ENCODE measurements at regions not wholly inside any gene's neighbourhood (a gene's known extent, or its start where the extent isn't known, plus 50 kb on each side); places are given as distances from the start of the nearest gene placed in this dataset.

DNA sequence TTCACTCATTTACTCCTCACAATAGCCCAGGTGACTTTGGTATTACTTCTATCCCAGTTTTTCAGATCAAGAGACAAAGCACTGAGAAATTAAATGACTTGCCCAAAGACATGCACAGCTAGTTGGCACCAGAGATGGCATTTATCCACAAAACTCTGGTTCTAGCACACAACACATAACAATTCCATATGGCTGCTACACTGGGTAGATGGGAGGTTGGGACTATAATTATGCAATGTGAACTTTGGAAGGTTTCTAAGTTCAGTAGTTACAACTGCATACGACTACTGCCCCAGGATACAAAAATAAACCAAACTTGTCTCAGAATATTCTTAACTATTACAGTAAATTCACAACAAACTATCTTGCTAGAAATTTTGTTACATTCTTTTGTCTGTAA is 54.2 kb upstream of the MLIP start:
- no peak for FAIRE-seq

DNA sequence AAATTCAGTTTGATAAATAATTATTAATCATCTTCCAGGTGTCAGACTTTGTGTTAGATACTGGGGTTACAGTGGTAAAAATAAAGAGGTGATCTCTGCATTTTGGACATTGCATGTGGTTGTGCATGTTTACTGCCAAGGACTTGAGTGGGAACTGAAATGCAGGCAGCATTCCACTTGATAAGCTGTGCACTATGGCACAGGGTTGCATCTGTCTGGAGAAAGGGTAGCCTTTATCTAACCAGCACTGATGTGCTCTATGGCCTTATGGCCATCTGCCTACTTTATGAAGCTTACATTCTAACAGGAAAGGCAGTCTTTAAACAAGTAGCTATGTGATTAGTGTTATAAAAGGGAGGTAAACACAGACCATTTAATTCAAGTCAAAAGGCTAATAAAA is 53.0 kb upstream of the MLIP start:
- FAIRE-seq = no peak
- no peak for DNase-seq (ENCODE audit: low spot score)

More for the DNA sequence above, 54.2 kb upstream of the MLIP start:
- DNase-seq (ENCODE audit: low spot score) = no peak

GRCh38 chr6:54059683-54060082 is 51.6 kb upstream of the MLIP start:
- DNase-seq (ENCODE audit: low spot score) = no peak
- FAIRE-seq = no peak

DNA sequence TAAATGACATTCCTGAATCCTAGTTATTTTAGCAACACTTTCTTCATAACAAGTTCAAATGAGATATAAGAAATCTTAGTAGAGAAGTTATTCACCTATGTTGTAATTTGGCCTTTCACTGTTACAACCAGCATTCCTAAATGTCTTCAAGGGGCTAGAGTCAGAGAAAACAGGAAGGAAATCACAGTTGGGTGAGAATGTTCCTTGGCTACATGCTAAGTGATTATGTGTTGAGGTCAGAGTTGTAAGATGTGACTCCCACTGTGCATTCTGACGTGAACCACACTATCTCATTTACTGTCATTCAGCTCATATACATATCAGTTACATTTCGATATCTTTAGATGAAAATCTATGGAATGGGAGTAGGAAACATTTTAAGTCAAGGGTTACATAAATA is 51.0 kb upstream of the MLIP start:
- FAIRE-seq (no peak), DNase-seq (ENCODE audit: low spot score) (no peak)

All from RCC 7860 (cell line).